Stimulated activated CD8-positive, alpha-beta memory T cell treated with anti-CD3 and anti-CD28 coated beads, Interleukin-7, amount 100 ng/mL, for 1 hour (primary cell): ENCODE measurements at regions not wholly inside any gene's neighbourhood (a gene's known extent, or its start where the extent isn't known, plus 50 kb on each side); places are given as distances from the start of the nearest gene placed in this dataset.

ENCODE experiments used
- DNase-seq, 2 donors: peaks; one replicate each; pipeline ENCODE4 v3.0.0-alpha.2; 2020; ENCODE audit warnings: low read depth in 2 of 2

DNA sequence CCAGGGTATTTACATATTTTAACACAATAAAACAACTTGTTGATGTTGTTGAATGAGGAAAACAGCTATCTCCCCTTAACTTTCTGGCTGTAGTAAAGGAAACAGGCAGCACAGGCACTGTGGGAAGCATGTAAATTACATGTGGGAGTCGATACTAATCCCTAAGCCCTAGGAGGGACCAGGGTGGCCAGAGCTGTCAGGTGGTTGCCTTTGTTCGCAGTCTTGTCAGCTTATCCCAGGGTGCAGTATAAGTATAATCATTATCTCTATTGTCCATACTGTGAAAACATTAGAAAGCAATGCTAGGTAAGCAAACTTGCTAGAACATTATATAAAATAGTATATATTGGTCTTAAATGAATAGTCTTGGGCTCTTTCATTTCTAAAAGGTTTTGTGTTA lies 125.6 kb upstream of the RPS23 start:
- DNase-seq = no peak

DNA sequence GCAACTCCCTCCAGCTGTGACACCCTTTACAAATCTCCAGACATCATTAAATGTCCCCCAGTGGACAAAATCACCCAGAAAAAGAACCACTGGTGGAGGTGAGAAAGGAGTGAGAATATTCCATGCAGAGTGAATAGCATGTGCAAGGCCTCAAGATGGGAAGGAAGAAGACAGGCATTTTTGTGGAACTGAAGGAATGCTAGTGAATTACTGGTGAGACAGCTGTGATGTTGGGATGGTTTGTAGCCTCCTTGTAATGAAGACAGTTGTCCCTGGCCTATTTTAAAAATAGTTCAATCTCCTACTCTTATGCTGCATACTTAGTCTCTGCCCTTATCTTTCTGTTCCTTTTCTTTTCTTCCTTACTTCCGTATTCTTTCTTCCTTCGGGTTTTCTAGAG lies 124.9 kb upstream of the RPS23 start:
- DNase-seq = no peak

DNA sequence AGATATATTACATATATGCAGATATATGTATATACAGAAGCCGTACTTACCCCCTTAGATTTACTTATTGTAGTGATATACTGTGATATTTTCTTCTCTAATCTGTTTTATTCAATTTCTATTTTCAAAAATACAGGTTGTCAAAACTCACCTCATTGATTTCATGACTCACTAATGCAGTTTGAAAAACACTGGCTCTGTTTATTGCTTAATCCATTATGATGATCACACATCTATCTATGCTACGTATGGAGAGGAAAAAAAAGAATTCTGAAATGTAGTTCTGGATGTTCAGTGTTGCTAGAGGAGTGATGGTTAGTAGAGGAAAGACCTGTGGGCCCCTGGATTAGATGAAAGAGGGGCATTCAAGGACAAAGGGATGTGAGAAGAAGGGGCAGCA lies 121.0 kb upstream of the RPS23 start:
- DNase-seq = no peak

GRCh38 chr5:82397741-82398320 lies 119.7 kb upstream of the RPS23 start:
- DNase-seq = no peak

DNA sequence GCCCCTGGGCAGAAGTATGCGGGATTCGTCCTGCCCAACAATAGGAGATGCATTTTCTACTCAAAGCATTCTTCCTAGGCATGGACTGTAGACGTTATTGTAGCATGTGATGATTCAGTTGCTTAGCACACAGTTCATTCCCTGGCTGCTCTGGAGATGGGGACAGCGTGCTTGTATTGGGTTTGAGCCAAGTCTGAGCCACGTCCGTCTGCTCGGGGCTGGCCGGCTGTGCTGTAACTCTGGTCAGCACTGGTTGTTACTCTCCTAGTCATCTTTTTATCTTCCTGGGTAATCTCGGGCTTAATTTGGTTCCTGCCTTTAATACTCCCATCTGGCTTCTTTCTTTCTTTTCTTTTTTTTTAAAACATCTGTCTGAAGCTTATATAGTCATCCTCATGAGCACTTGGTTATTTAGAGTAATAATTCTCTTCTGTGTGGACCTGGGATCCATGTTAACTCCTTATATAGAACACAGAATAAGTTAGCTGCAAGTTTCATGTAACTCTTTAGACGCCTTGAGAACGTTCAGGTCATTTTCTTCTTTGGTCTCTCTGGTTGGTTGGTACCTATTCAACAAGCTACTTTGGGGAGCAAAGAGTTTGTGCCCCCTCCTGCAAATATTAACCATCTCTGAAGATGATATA lies 118.8 kb upstream of the RPS23 start:
- no peak for DNase-seq

DNA sequence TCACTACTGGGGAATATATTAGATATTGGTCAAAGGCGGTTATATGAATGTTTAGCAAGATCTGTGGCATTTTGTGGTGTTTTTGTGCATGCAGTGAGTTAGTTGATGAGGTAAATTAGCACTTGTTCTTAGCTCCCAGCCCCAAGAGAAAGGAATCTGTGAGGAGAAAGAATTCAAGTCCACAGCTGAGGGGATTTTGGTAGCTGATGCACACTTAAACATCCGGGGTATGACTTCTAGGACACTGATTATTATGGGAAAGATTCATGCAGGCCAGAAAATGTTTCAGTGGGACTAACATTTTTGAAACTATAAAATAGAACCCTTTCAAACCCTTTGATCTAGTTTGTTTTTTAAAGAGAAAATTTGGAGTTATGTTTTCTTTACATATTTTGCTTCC lies 118.2 kb upstream of the RPS23 start:
- DNase-seq = no peak

DNA sequence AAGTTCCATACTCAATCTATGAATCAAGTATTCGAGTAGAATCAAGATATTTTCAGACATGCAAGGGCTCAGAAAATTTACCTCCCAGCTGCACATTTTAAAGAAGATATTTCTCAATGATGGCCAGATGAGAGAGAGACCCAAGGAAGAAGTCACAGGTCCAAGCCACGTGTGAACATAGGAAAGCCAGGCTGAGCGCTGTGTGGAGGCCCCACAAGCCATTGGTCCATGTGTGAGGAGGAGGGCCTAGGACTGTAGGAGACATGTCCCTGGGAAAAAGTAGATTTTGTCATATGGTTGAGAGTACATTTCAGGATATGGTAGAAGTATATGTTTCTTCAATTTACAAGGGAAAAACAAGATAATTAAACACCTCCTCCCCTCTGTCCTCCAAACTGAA lies 115.8 kb upstream of the RPS23 start:
- DNase-seq = no peak

- DNase-seq = no peak
These were observed 111.9 kb upstream of the RPS23 start for GRCh38 chr5:82390088-82390487.

GRCh38 chr5:82389347-82389746 lies 111.2 kb upstream of the RPS23 start:
- DNase-seq = no peak

DNA sequence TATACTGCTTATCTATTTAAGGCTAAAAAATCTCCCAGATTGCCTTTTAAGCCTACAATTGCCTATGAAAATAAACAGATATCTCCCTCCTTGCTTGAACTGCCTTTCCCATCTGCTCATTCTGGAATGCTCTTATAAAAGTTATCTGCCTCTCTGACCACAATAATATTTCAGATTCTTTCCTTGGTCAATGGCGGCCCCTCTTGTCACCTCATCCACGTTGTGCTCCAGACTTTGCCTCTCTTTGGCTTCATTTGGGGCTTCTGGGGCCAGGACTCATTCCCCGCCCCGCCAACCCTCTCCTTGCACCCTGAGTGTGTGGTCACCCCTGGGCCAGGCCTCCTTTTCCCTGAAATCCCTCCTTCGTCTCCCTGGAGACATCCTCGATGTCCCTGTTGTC lies 110.0 kb upstream of the RPS23 start:
- no peak for DNase-seq

GRCh38 chr5:82387819-82388166 lies 109.6 kb upstream of the RPS23 start:
- DNase-seq = no peak

- no peak for DNase-seq
These were observed 109.1 kb upstream of the RPS23 start for GRCh38 chr5:82387001-82387818.

DNA sequence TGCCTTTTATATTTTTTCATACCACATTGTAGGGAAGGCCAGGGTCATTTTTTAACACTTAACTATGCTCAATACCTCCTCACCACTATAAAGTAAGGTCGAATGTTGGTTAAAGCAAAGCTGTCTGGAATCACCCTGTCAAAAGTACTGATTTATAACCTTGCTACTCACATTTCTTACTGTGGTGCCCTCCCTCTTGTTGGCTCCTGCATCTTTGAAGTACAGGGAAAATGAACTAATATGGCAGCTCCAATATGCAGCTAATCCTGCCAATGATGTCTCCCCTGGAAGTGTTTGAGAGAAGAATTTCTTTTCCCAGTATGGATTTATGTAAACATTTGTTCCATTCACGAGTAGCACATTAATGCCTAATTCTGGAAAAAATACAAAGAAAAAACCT lies 108.4 kb upstream of the RPS23 start:
- DNase-seq = no peak

DNA sequence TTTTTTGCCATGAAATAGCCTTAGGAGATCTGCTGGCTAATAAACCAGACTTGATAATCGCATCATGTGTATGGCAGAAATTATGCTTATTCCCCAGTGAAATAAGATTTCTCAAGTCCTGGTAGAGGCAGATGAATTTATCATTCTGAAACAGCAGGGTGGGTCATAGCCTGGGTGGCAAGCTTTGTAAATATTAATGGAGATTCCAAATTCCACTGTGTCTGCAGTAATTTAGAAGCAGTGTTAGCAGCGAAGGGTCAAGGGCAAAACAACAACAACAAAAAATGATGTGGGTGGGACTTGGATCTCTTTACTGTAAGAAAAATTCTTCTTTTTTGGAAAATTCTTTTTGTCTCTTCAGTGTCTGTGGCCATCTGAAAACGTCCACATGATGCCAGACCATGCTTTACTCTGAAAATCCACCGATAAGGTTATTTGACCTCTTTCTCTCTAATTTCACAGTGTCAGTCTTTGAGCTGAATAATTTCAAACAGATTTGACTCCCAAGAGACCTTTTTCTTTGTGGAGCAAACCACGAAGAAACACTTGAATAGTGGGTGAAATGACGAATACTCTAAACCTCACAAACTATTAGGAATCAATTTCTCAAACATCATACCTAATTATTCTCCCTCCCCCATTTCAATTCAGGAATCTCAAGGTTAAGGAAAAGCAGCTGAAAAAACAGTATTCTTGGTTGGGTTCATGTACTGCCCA lies 106.0 kb upstream of the RPS23 start:
- no peak for DNase-seq

GRCh38 chr5:82381591-82381990 lies 103.4 kb upstream of the RPS23 start:
- no peak for DNase-seq

DNA sequence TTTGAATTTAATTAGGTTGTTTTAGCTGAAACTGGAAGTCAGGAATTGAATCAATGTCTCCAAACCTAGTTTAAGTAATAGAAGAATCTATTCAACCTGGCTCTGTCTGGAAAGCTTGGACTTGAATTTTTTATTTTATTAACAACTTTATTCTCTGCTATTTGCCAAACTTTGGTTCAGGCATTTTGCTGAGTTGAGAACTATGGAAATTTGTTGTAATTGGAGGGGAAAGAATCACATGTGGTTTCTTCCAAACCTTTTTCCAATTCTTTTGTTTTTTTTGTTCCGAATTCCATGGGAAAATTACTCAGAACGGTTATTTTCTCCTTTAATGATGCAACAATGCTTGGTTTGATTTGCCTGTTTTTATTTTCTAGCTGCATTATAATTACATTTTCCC lies 98.2 kb upstream of the RPS23 start:
- DNase-seq = no peak

DNA sequence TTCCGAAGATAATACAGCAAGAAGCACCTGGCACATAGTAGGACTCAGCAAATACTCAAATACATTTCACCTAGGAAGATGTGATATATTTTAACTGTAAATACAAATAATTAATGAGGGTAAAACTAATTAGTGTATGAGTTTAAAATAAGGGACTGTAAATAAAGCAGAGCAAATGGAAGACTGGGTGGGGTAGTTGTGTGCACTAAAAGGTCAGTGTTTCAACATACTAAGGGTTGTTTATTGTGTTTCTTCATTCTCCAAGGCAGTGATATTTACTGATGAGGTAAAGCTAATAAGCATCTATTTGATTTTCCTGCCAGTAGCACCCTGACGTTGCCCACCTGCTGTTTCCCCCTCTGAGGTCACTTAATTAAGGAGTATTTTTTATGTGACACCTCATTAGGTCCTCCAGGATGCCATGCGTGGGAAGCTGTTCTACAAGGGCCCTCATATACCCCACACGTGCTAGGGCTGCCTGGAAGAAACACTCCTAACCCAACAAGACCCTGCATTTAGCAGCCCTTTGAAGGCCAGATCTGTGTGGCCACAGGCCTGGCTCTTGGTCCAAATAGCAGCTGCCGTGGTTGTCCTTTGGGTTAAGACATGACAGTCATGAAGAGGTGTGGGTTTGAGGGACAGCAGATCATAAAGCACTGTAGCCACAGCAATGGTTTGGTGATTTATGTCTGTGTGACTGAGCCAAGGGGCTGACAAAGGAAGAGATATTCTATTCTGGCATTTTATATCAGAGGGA lies 97.5 kb upstream of the RPS23 start:
- DNase-seq = no peak

- DNase-seq = no peak
These were observed 96.5 kb upstream of the RPS23 start for GRCh38 chr5:82374637-82375036.

- DNase-seq = no peak
These were observed 89.8 kb upstream of the RPS23 start for GRCh38 chr5:82367930-82368329.

DNA sequence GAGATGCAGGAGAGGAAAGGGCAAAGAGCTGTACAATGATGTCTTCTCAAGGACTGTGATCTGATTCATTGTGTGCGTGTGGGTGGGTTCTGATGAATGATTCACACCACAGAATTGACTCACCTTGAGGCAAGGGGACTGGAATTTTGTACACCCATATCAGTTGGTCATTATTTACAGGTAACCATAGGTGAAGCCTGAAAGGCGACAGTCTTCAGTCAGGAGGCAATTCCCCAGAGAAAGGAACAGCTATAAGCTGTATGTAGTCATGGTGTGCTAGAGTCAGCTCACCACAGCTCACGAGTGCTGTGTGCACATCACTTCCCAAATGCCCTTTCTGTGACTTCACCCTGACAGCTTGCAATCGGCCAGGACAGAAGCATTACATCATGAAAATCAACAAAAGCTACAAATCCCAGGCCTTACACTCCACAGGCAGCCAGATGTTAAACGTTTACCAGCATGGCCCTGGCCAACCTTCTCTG lies 87.6 kb upstream of the RPS23 start:
- DNase-seq = no peak

DNA sequence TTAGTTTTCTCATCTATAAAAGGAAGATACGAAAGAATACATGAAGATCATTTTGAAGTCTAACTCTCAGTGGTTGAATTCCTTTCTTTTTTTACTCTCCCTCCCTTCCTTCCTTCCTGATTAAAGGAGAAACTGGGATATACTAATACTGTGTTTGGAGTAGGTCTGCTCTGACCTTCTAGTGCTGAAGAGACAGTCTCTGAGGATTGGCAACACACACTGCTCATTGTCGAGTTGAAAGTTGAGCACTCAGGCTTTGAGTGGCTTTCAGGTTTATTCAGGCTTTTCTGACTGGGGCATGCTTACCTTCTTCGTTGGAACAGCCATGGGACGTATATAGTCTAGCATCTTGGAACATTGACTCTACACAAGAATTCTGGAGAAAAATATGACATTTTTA lies 86.9 kb upstream of the RPS23 start:
- no peak for DNase-seq

DNA sequence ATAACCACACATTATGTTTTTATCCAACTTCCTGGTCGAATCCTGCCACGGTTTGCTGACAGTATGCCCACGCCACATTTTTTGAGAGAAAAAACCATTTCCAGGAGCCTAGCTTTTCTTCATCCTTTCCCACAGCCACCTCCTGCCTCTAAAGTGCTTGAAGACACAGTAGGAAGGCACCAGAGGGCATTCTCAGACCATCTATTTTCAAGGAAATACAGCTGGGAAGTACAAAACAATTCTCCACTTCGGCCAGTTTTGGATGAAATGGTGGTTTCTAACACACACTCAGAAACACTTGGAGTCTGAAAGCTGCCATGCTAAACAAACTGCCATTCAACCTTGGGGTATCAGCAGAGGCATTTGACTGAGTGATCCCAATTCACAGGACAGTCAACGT lies 86.3 kb upstream of the RPS23 start:
- DNase-seq = no peak
